ENCODE measurements at regions not wholly inside any gene's neighbourhood (a gene's known extent, or its start where the extent isn't known, plus 50 kb on each side); places are given as distances from the start of the nearest gene placed in this dataset.

DNA sequence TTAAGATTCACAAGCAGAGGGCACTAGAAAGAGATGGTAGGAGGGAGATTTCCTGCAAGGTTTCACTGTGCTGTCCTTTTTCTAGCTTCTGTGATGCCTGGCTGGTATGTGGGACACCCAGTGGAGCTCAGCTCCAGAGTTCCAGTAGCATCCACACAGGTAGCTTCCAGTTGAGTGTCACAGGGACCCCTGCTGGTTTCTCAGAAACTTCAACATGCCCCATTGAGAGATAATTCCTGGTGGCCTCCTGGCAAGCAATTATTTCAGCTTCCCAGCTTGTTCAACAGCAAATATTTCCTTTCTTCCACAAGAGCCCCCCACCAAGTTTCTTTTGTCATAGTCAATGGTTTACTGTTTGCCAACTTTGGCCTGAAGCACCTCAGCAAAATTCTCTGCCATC is 858.7 kb downstream of the REEP3 start:
- no peak overlapping the region for H3K27ac Mint-ChIP-seq
- no peak overlapping the region for H3K4me3 Mint-ChIP-seq
- no peak for TF ChIP-seq CTCF (IDR thresholded peaks at IDR 0.05; ENCODE audit: unreplicated experiment)
- H3K4me1 Mint-ChIP-seq, result no peaks in the 10 kb centered on the region
- H3K9me3 Mint-ChIP-seq, result peaks cover 6% of the 10 kb centered on the region
- H3K36me3 Mint-ChIP-seq, result no peaks in the 10 kb centered on the region
- DNase-seq (ENCODE audit: low spot score in 2 of 2, unreplicated experiment in 2 of 2), result no peak
- H3K27me3 Mint-ChIP-seq (ENCODE audit: low read depth), result no peaks in the 10 kb centered on the region

DNA sequence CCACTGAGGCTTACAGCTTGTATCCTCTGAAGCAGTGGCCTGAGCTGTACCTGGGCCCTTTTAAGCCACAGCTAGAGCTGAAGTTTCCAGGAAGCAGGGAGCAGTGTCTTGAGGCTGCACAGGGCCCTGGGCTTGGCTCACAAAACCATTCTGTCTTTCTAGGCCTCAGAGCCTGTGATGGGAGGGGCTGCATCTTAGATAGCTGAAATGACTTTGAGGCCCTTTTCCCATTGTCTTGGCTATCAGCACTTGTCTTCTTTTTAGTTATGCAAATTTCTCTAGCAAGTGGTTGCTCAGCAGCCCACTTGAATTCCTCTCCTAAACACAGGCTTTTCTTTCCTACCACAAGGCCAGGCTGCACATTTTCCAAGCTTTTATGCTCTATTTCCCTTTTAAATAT is 864.2 kb downstream of the REEP3 start:
- H3K36me3 Mint-ChIP-seq, result no peaks in the 10 kb centered on the region
- H3K4me1 Mint-ChIP-seq, result no peaks in the 10 kb centered on the region
- no peak overlapping the region for H3K27ac Mint-ChIP-seq
- no peak for TF ChIP-seq CTCF (IDR thresholded peaks at IDR 0.05; ENCODE audit: unreplicated experiment)
- H3K9me3 Mint-ChIP-seq, result peaks cover 8% of the 10 kb centered on the region
- no peaks in the 10 kb centered on the region for H3K27me3 Mint-ChIP-seq (ENCODE audit: low read depth)
- H3K4me3 Mint-ChIP-seq, result no peak overlapping the region
- no peak for DNase-seq (ENCODE audit: low spot score in 2 of 2, unreplicated experiment in 2 of 2)

- Mint-ChIP-seq H3K27ac (no peak overlapping the region), H3K27me3 (ENCODE audit: low read depth) (no peaks in the 10 kb centered on the region), H3K9me3 (peaks cover 13% of the 10 kb centered on the region), H3K4me1 (peaks cover 8% of the 10 kb centered on the region), H3K4me3 (no peak overlapping the region), H3K36me3 (no peaks in the 10 kb centered on the region)
- DNase-seq (ENCODE audit: low spot score in 2 of 2, unreplicated experiment in 2 of 2), result no peak
- no peak for TF ChIP-seq CTCF (IDR thresholded peaks at IDR 0.05; ENCODE audit: unreplicated experiment)
These were observed 873.5 kb downstream of the REEP3 start for GRCh38 chr10:64394744-64395143.

DNA sequence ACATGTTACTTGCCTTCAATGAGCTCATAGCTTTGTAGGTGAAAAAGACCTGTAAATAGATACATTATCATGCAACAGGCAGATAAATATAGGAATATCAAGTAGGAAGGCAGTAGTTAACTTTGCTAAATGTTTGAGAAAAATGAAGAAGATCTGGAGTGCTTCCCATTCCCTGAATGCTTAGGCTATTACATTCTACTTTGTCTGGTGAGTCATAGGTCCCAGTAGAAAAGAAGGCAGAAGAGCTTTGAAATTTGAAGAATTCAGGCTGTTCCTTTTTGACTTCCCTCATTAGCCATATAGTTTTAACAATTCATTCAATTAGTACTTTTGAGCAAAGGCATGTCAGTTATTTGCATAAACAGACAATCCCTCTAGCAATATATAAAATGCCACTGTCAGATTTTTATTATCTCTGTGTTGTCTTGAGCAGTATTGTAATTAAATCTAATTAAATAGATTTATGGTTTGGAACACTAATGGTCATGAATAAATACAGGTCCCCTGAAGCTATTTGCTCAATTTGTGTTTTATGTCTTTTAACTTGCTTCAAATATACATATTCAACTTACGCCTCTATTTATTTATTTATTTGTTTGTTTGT is 875.0 kb downstream of the REEP3 start:
- no peaks in the 10 kb centered on the region for H3K36me3 Mint-ChIP-seq
- no peak for DNase-seq (ENCODE audit: low spot score in 2 of 2, unreplicated experiment in 2 of 2)
- peaks cover 24% of the 10 kb centered on the region for H3K9me3 Mint-ChIP-seq
- H3K4me1 Mint-ChIP-seq, result peaks cover 8% of the 10 kb centered on the region
- H3K27ac Mint-ChIP-seq, result no peak overlapping the region
- no peaks in the 10 kb centered on the region for H3K27me3 Mint-ChIP-seq (ENCODE audit: low read depth)
- TF ChIP-seq CTCF (IDR thresholded peaks at IDR 0.05; ENCODE audit: unreplicated experiment), result no peak
- H3K4me3 Mint-ChIP-seq, result no peak overlapping the region

DNA sequence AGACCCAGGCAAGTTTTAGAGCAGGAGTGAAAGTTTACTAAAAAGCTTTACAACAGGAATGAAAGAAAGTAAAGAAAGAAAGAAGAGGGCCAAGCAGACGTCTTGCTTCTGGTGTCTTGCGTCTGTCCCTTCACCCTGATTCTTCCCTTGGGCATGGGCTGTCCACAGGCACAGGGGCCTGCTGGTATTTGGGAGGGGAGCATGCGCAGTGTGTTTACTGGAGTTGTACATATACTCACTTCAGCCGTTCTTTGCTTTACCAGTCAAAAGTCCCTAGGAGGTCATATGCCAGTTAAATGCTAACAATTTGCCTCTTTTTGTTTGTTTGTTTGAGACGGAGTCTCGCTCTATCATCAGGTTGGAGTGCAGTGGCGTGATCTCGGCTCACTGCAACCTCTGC is 875.9 kb downstream of the REEP3 start:
- Mint-ChIP-seq H3K27me3 (ENCODE audit: low read depth) (no peaks in the 10 kb centered on the region), H3K36me3 (no peaks in the 10 kb centered on the region), H3K4me3 (no peak overlapping the region), H3K27ac (peak overlapping the region; percentile 16), H3K4me1 (peaks cover 8% of the 10 kb centered on the region), H3K9me3 (peaks cover 24% of the 10 kb centered on the region)
- no peak for TF ChIP-seq CTCF (IDR thresholded peaks at IDR 0.05; ENCODE audit: unreplicated experiment)
- DNase-seq (ENCODE audit: low spot score in 2 of 2, unreplicated experiment in 2 of 2), result no peak

Data from mesothelial cell of epicardium (in vitro differentiated cells).